ENCODE measurements at regions not wholly inside any gene's neighbourhood (a gene's known extent, or its start where the extent isn't known, plus 50 kb on each side); places are given as distances from the start of the nearest gene placed in this dataset.

GRCh38 chr12:92385296-92385695 lies 239.7 kb upstream of the BTG1 start:
- H3K4me3 ChIP-seq = no peak overlapping the region
- WGBS, 4 donors = 92 to 98% (median 95%) methylated on average over 2 of the region's 2 CpGs
- intact Hi-C loops (cut with DNase I) = no loop called here

GRCh38 chr12:92384571-92384970 lies 238.9 kb upstream of the BTG1 start:
- no peak for ATAC-seq
- no peak overlapping the region for H3K27ac ChIP-seq
- H3K9me3 ChIP-seq = peaks cover 0 to 29% (median 3%) of the 10 kb centered on the region in 12 donors
- no peak for DNase-seq
- no peak for TF ChIP-seq CTCF (IDR thresholded peaks at IDR 0.05)
- TF ChIP-seq POLR2A (IDR thresholded peaks at IDR 0.05) = no peak
- 79 to 97% (median 92%) methylated on average over 3 of the region's 3 CpGs for WGBS, 4 donors
- intact Hi-C loops (cut with DNase I) = no loop called here
- H3K4me1 ChIP-seq = no peaks in the 10 kb centered on the region
- H3K4me3 ChIP-seq = no peak overlapping the region
- no peaks in the 10 kb centered on the region for H3K27me3 ChIP-seq
- H3K36me3 ChIP-seq = no peaks in the 10 kb centered on the region

More at GRCh38 chr12:92385296-92385695, 239.7 kb upstream of the BTG1 start:
- no peaks in the 10 kb centered on the region for H3K4me1 ChIP-seq
- no peaks in the 10 kb centered on the region for H3K36me3 ChIP-seq
- H3K9me3 ChIP-seq = peaks cover 0 to 29% (median 3%) of the 10 kb centered on the region in 12 donors
- ATAC-seq (no peak), DNase-seq (no peak)
- no peaks in the 10 kb centered on the region for H3K27me3 ChIP-seq
- no peak overlapping the region for H3K27ac ChIP-seq
- TF ChIP-seq CTCF (IDR thresholded peaks at IDR 0.05) (no peak), POLR2A (IDR thresholded peaks at IDR 0.05) (no peak)

- Histone ChIP-seq H3K4me1 (no peaks in the 10 kb centered on the region), H3K9me3 (peaks cover 0 to 13% (median 3%) of the 10 kb centered on the region in 12 donors), H3K4me3 (no peak overlapping the region), H3K27me3 (no peaks in the 10 kb centered on the region), H3K36me3 (no peaks in the 10 kb centered on the region), H3K27ac (no peak overlapping the region)
- DNase-seq (no peak), ATAC-seq (peak in 1 of 4 donors; percentile 57)
- TF ChIP-seq CTCF (IDR thresholded peaks at IDR 0.05) (no peak), POLR2A (IDR thresholded peaks at IDR 0.05) (no peak)
- 87 to 92% (median 90%) methylated on average over 3 of the region's 3 CpGs for WGBS, 4 donors
- intact Hi-C loops (cut with DNase I) = no loop called here
Observed at GRCh38 chr12:92382383-92382878, 236.8 kb upstream of the BTG1 start.

- Histone ChIP-seq H3K4me3 (no peak overlapping the region), H3K9me3 (peaks cover 0 to 8% (median under 1%) of the 10 kb centered on the region in 12 donors), H3K27ac (no peak overlapping the region), H3K27me3 (no peaks in the 10 kb centered on the region), H3K36me3 (no peaks in the 10 kb centered on the region), H3K4me1 (no peaks in the 10 kb centered on the region)
- TF ChIP-seq POLR2A (IDR thresholded peaks at IDR 0.05) (no peak), CTCF (IDR thresholded peaks at IDR 0.05) (no peak)
- DNase-seq = no peak
- intact Hi-C loops (cut with DNase I) = no loop called here
- no peak for ATAC-seq
Observed at GRCh38 chr12:92381856-92382255, 236.2 kb upstream of the BTG1 start.

Measured in heart left ventricle (tissue), 16 donors.